HEK293 (cell line): ENCODE measurements at regions not wholly inside any gene's neighbourhood (a gene's known extent, or its start where the extent isn't known, plus 50 kb on each side); places are given as distances from the start of the nearest gene placed in this dataset.

ENCODE experiments used
- CTCF ChIA-PET: fragments of 350-600 bp; formaldehyde crosslinking; extraction: SDS; loops from one replicate; lab custom pipeline; 2021; ENCODE audit warnings: antibody characterized with exemption; lab: Yijun Ruan, JAX
- POLR2A ChIA-PET: fragments of 300-600 bp; formaldehyde crosslinking; extraction: SDS; loops from one replicate; lab custom pipeline; 2020; ENCODE audit warnings: antibody characterized with exemption, inconsistent platforms; lab: Yijun Ruan, JAX
- H3K27ac ChIP-seq: fragments of 200-500 bp; sonication (Bioruptor generic); 2 replicates; pipeline ENCODE4 v1.5.1; 2014; ENCODE audit warnings: low read depth, low read length, control low read depth, inconsistent platforms; ENCODE audit errors: extremely low read depth
- H3K36me3 ChIP-seq, 2 experiments: fragments of 200-500 bp in 1 of 2; sonication (Bioruptor generic) in 1 of 2; 1 replicate in 1 of 2; 2 replicates in 1 of 2; pipeline ENCODE4 v1.5.1; 2014 to 2017; ENCODE audit warnings: inconsistent platforms in 2 of 2, low read length in 2 of 2; ENCODE audit not compliant: control insufficient read depth in 2 of 2, insufficient read depth in 1 of 2
- H3K4me1 ChIP-seq: fragments of 200-500 bp; sonication (Bioruptor generic); 2 replicates; pipeline ENCODE4 v1.5.1; 2014; ENCODE audit warnings: mild to moderate bottlenecking, low read length, inconsistent platforms; ENCODE audit not compliant: control insufficient read depth, insufficient read depth
- H3K4me3 ChIP-seq: 2 replicates; pipeline ENCODE4 v1.5.1; 2011; ENCODE audit warnings: low read depth, mild to moderate bottlenecking, control low read depth, low read length, moderate library complexity
- H3K9me3 ChIP-seq: fragments of 200-500 bp; sonication (Bioruptor generic); 2 replicates; pipeline ENCODE4 v1.5.1; 2014; ENCODE audit warnings: low read depth, low read length, inconsistent platforms; ENCODE audit not compliant: control insufficient read depth, insufficient read depth
- EGR2 ChIP-seq: fragments of 450-650 bp; formaldehyde crosslinking; IDR thresholded peaks from 2 replicates; pipeline ENCODE4 v1.5.1; 2016; ENCODE audit warnings: low read depth, missing biosample characterization, missing genetic modification characterization
- HOXD13 ChIP-seq: sonication (generic); formaldehyde crosslinking; IDR thresholded peaks from 2 replicates; pipeline ENCODE4 v1.8.0; 2022; ENCODE audit warnings: missing genetic modification reagents, borderline replicate concordance
- MEIS1 ChIP-seq: sonication (generic); formaldehyde crosslinking; IDR thresholded peaks from 2 replicates; pipeline ENCODE4 v1.8.1; 2022; ENCODE audit warnings: missing genetic modification reagents, mild to moderate bottlenecking, borderline replicate concordance
- RBAK ChIP-seq: fragments of 450-650 bp; formaldehyde crosslinking; IDR thresholded peaks from 2 replicates; pipeline ENCODE4 v1.5.1; 2016; ENCODE audit warnings: missing biosample characterization, missing genetic modification characterization
- REPIN1 ChIP-seq: fragments of 450-650 bp; formaldehyde crosslinking; IDR thresholded peaks from 2 replicates; pipeline ENCODE4 v1.5.1; 2017; ENCODE audit warnings: missing biosample characterization, missing genetic modification characterization, low read depth
- SALL2 ChIP-seq: fragments of 450-650 bp; formaldehyde crosslinking; IDR thresholded peaks from 2 replicates; pipeline ENCODE4 v1.5.0; 2017; ENCODE audit warnings: missing biosample characterization, mild to moderate bottlenecking, missing genetic modification characterization, borderline replicate concordance
- WT1 ChIP-seq: fragments of 450-650 bp; formaldehyde crosslinking; IDR thresholded peaks from 2 replicates; pipeline ENCODE4 v1.5.1; 2016; ENCODE audit warnings: missing biosample characterization, missing genetic modification characterization
- ZBTB48 ChIP-seq: fragments of 450-650 bp; formaldehyde crosslinking; IDR thresholded peaks from 2 replicates; pipeline ENCODE4 v1.5.1; 2016; ENCODE audit warnings: missing biosample characterization, missing genetic modification characterization
- ZNF133 ChIP-seq: fragments of 450-650 bp; formaldehyde crosslinking; IDR thresholded peaks from 2 replicates; pipeline ENCODE4 v1.5.1; 2016; ENCODE audit warnings: missing biosample characterization, missing genetic modification characterization
- ZNF138 ChIP-seq: fragments of 450-650 bp; formaldehyde crosslinking; IDR thresholded peaks from 2 replicates; pipeline ENCODE4 v1.5.1; 2016; ENCODE audit warnings: missing biosample characterization, missing genetic modification characterization, borderline replicate concordance
- ZNF148 ChIP-seq: fragments of 450-650 bp; formaldehyde crosslinking; IDR thresholded peaks from 2 replicates; pipeline ENCODE4 v1.5.0; 2017; ENCODE audit warnings: missing biosample characterization, missing genetic modification characterization, borderline replicate concordance
- ZNF16 ChIP-seq: fragments of 450-650 bp; formaldehyde crosslinking; IDR thresholded peaks from 2 replicates; pipeline ENCODE4 v1.5.1; 2016; ENCODE audit warnings: low read depth, missing biosample characterization, missing genetic modification characterization
- ZNF169 ChIP-seq: fragments of 450-650 bp; formaldehyde crosslinking; IDR thresholded peaks from 2 replicates; pipeline ENCODE4 v1.5.1; 2016; ENCODE audit warnings: missing biosample characterization, missing genetic modification characterization
- ZNF48 ChIP-seq: fragments of 450-650 bp; formaldehyde crosslinking; IDR thresholded peaks from 2 replicates; pipeline ENCODE4 v1.5.1; 2016; ENCODE audit warnings: missing biosample characterization, missing genetic modification characterization
- ZNF530 ChIP-seq: fragments of 450-650 bp; formaldehyde crosslinking; IDR thresholded peaks from 2 replicates; pipeline ENCODE4 v1.5.1; 2016; ENCODE audit warnings: low read depth, missing biosample characterization, missing genetic modification characterization
- ZNF626 ChIP-seq: fragments of 450-650 bp; sonication (Bioruptor Pico); formaldehyde crosslinking; IDR thresholded peaks from 2 replicates; pipeline ENCODE4 v1.5.1; 2018; ENCODE audit warnings: missing biosample characterization, missing genetic modification characterization, inconsistent platforms
- ZNF747 ChIP-seq: fragments of 450-650 bp; formaldehyde crosslinking; IDR thresholded peaks from 2 replicates; pipeline ENCODE4 v1.5.1; 2016; ENCODE audit warnings: missing biosample characterization, missing genetic modification characterization
- ZNF777 ChIP-seq: fragments of 450-650 bp; formaldehyde crosslinking; IDR thresholded peaks from 2 replicates; pipeline ENCODE4 v1.5.1; 2017; ENCODE audit warnings: missing biosample characterization, missing genetic modification characterization, borderline replicate concordance
- ZNF791 ChIP-seq: fragments of 450-650 bp; formaldehyde crosslinking; IDR thresholded peaks from 2 replicates; pipeline ENCODE4 v1.5.1; 2016; ENCODE audit warnings: missing biosample characterization, missing genetic modification characterization
- ZSCAN23 ChIP-seq: fragments of 450-650 bp; formaldehyde crosslinking; IDR thresholded peaks from 2 replicates; pipeline ENCODE4 v1.5.1; 2016; ENCODE audit warnings: missing biosample characterization, missing genetic modification characterization
- ZXDB ChIP-seq: fragments of 450-650 bp; formaldehyde crosslinking; IDR thresholded peaks from 2 replicates; pipeline ENCODE4 v1.5.1; 2016; ENCODE audit warnings: missing biosample characterization, missing genetic modification characterization
- TF ChIP-seq, protein P1 (sequence below): fragments of 450-650 bp; formaldehyde crosslinking; conservative IDR thresholded peaks from 2 replicates; pipeline ENCODE4 v1.5.1; 2016; ENCODE audit warnings: low read depth, missing biosample characterization, missing genetic modification characterization
- TF ChIP-seq, protein P2 (sequence below): fragments of 450-650 bp; formaldehyde crosslinking; IDR thresholded peaks from 2 replicates; pipeline ENCODE4 v1.5.1; 2016; ENCODE audit warnings: missing biosample characterization, missing genetic modification characterization
- TF ChIP-seq, protein P3 (sequence below): fragments of 450-650 bp; formaldehyde crosslinking; IDR thresholded peaks from 2 replicates; pipeline ENCODE4; 2016; ENCODE audit warnings: missing biosample characterization, missing genetic modification characterization

DNA sequence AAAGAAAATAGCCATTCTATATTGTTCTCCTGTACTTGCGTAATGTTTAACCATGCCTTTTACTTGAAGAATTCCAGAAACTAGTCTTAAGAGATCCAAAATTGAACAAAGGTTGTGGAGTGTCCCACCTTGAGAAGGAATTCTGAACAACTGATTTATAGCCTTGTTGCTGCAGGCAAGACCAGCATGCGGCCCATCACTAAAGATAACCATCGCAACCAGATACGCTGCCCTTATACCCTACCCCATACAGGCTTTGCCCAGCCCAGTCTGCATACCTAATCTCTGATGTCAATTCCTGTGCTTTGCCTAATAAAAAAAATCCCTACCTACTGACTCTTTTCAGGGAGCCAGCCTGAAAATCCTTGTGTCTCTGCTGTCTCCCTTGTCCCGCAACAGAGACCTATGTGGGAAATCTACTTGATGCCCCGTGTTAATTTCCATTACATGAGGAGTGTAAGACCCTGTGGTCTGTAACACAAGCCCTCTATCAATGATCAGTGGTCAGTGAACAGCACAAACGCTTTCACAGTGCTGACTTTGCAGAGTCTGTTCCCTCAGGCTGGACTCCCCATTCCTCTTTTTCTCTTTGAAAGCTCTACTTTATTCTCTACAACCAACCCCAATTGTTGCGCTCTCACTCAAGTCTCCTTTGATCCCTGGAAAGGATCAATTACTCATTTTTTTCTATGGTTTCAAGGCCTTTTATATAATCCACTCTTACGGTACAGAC is 125.7 kb upstream of the BTBD3 start (continued):
- TF ChIP-seq HOXD13 (CRISPR knock-in tag) (peak; percentile 88), ZNF626 (no peak), WT1 (tag by site-specific recombination) (peak; percentile 57), ZNF148 (no peak), REPIN1 (tag by site-specific recombination) (no peak), ZNF16 (tag by site-specific recombination) (no peak), RBAK (tag by site-specific recombination) (no peak), ZNF169 (no peak), SALL2 (tag by site-specific recombination) (no peak), ZNF777 (tag by site-specific recombination) (no peak)

GRCh38 chr20:11792568-11792953 is 125.1 kb upstream of the BTBD3 start:
- TF ChIP-seq ZNF747 (tag by site-specific recombination) (no peak), ZNF530 (no peak)
- H3K4me3 ChIP-seq, result no peak overlapping the region
- ChIA-PET POLR2A (no interaction called here), CTCF (interaction anchor here (0.7 kb wide), 1 partner anchor 637 kb away, joined by 3 read pairs; no protein-coding TSS in a partner anchor)
- no peaks in the 10 kb centered on the region for H3K9me3 ChIP-seq
- peaks cover 8% of the 10 kb centered on the region for H3K4me1 ChIP-seq
- H3K36me3 ChIP-seq, result no peaks in the 10 kb centered on the region
- no peak overlapping the region for H3K27ac ChIP-seq

DNA sequence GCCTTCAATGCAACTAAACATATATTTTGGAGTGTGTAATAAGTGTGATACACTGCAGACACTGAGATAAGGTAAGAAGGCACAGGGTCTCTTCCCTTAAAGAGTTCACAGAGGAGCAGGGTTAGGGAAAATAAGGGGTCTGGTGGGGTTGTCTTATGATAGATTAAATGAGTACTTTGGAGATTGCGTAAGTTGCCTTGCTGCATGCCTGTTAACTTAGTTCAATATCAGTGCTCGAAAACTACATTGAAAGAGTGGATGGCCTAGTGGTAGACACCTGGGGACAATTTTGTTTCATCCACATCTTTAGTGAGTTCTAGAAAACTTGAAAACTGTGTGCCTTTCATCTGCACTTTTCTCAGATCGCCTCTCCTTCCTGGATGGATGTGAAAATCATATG is 123.2 kb upstream of the BTBD3 start:
- POLR2A ChIA-PET, result no interaction called here
- Histone ChIP-seq H3K4me3 (no peak overlapping the region), H3K9me3 (no peaks in the 10 kb centered on the region), H3K27ac (no peak overlapping the region), H3K4me1 (peaks cover 15% of the 10 kb centered on the region), H3K36me3 (no peaks in the 10 kb centered on the region)
- CTCF ChIA-PET, result no interaction called here
- TF ChIP-seq ZXDB (tag by site-specific recombination) (no peak), ZNF747 (tag by site-specific recombination) (no peak), ZNF138 (tag by site-specific recombination) (no peak), ZNF133 (tag by site-specific recombination) (no peak), ZBTB48 (tag by site-specific recombination) (no peak), ZNF48 (tag by site-specific recombination) (no peak), ZNF791 (tag by site-specific recombination) (no peak), ZSCAN23 (tag by site-specific recombination) (no peak), MEIS1 (CRISPR knock-in tag) (no peak), EGR2 (no peak)
- TF ChIP-seq, protein P1, sequence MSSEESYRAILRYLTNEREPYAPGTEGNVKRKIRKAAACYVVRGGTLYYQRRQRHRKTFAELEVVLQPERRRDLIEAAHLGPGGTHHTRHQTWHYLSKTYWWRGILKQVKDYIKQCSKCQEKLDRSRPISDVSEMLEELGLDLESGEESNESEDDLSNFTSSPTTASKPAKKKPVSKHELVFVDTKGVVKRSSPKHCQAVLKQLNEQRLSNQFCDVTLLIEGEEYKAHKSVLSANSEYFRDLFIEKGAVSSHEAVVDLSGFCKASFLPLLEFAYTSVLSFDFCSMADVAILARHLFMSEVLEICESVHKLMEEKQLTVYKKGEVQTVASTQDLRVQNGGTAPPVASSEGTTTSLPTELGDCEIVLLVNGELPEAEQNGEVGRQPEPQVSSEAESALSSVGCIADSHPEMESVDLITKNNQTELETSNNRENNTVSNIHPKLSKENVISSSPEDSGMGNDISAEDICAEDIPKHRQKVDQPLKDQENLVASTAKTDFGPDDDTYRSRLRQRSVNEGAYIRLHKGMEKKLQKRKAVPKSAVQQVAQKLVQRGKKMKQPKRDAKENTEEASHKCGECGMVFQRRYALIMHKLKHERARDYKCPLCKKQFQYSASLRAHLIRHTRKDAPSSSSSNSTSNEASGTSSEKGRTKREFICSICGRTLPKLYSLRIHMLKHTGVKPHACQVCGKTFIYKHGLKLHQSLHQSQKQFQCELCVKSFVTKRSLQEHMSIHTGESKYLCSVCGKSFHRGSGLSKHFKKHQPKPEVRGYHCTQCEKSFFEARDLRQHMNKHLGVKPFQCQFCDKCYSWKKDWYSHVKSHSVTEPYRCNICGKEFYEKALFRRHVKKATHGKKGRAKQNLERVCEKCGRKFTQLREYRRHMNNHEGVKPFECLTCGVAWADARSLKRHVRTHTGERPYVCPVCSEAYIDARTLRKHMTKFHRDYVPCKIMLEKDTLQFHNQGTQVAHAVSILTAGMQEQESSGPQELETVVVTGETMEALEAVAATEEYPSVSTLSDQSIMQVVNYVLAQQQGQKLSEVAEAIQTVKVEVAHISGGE, result no peak
- TF ChIP-seq, protein P2, sequence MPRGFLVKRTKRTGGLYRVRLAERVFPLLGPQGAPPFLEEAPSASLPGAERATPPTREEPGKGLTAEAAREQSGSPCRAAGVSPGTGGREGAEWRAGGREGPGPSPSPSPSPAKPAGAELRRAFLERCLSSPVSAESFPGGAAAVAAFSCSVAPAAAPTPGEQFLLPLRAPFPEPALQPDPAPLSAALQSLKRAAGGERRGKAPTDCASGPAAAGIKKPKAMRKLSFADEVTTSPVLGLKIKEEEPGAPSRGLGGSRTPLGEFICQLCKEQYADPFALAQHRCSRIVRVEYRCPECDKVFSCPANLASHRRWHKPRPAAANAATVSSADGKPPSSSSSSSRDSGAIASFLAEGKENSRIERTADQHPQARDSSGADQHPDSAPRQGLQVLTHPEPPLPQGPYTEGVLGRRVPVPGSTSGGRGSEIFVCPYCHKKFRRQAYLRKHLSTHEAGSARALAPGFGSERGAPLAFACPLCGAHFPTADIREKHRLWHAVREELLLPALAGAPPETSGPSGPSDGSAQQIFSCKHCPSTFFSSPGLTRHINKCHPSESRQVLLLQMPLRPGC (tag by site-specific recombination), result no peak
- TF ChIP-seq, protein P3, sequence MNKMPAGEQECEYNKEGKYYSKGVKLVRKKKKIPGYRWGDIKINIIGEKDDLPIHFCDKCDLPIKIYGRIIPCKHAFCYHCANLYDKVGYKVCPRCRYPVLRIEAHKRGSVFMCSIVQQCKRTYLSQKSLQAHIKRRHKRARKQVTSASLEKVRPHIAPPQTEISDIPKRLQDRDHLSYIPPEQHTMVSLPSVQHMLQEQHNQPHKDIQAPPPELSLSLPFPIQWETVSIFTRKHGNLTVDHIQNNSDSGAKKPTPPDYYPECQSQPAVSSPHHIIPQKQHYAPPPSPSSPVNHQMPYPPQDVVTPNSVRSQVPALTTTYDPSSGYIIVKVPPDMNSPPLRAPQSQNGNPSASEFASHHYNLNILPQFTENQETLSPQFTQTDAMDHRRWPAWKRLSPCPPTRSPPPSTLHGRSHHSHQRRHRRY (tag by site-specific recombination), result no peak
